NT2/D1 (cell line): ENCODE measurements at regions not wholly inside any gene's neighbourhood (a gene's known extent, or its start where the extent isn't known, plus 50 kb on each side); places are given as distances from the start of the nearest gene placed in this dataset.

Source experiments
- SUZ12 ChIP-seq: IDR thresholded peaks from 2 replicates; pipeline ENCODE4 v1.6.1; 2011; ENCODE audit not compliant: insufficient read length, insufficient read depth; ENCODE audit errors: extremely low read depth
- YY1 ChIP-seq: IDR thresholded peaks from 2 replicates; pipeline ENCODE4 v1.6.1; 2011; ENCODE audit not compliant: insufficient read length, insufficient read depth
- ZNF274 ChIP-seq: IDR thresholded peaks from 2 replicates; pipeline ENCODE4 v1.6.1; 2011; ENCODE audit warnings: mild to moderate bottlenecking, low read depth, low read length

GRCh38 chrX:149221230-149221629 lies 283.9 kb downstream of the IDS start:
- TF ChIP-seq SUZ12 (no peak), YY1 (no peak), ZNF274 (no peak)
